GM21576 (cell line): ENCODE measurements at regions not wholly inside any gene's neighbourhood (a gene's known extent, or its start where the extent isn't known, plus 50 kb on each side); places are given as distances from the start of the nearest gene placed in this dataset.
"Not testable (repeated sequence)": the region's sequence is repeated elsewhere in the genome, so short reads cannot be mapped to it uniquely, and the experiment has no call there.

ENCODE experiments used
- ATAC-seq: cut with Tn5 transposase; IDR thresholded peaks from one replicate; pipeline ENCODE4 v1.9.1; 2021; ENCODE audit warnings: mild to moderate bottlenecking, moderate library complexity; ENCODE audit not compliant: unreplicated experiment

DNA sequence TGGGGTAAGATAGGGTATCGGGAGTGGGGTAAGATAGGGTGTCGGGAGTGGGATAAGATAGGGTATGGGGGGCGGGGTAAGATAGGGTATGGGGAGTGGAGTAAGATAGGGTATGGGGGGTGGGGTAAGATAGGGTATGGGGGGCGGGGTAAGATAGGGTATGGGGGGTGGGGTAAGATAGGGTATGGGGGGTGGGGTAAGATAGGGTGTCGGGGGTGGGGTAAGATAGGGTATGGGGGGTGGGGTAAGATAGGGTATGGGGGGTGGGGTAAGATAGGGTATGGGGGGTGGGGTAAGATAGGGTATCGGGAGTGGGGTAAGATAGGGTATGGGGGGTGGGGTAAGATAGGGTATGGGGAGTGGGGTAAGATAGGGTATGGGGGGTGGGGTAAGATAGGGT is 269.5 kb downstream of the TCERG1L start:
- ATAC-seq: not testable (repeated sequence)
